Colonic mucosa (tissue), 4 donors: ENCODE measurements at regions not wholly inside any gene's neighbourhood (a gene's known extent, or its start where the extent isn't known, plus 50 kb on each side); places are given as distances from the start of the nearest gene placed in this dataset.

Experiments used
- DNase-seq: peaks from one replicate; pipeline ENCODE4 v3.0.0-alpha.2; 2020
- H3K27ac ChIP-seq: fragments of 200-600 bp; one replicate; pipeline ENCODE4 v1.8.0; 2021
- H3K27me3 ChIP-seq: fragments of 200-600 bp; one replicate; pipeline ENCODE4 v1.8.0; 2021
- H3K36me3 ChIP-seq: fragments of 200-600 bp; one replicate; pipeline ENCODE4 v1.8.0; 2021
- H3K4me1 ChIP-seq: fragments of 200-600 bp; one replicate; pipeline ENCODE4 v1.8.0; 2021; ENCODE audit warnings: mild to moderate bottlenecking
- H3K4me3 ChIP-seq: fragments of 200-600 bp; one replicate; pipeline ENCODE4 v1.8.0; 2021
- H3K9ac ChIP-seq, 2 donors: one replicate each; pipeline ENCODE4 v1.7.0; 2013; ENCODE audit warnings: control low read depth in 2 of 2, low read depth in 2 of 2, low read length in 2 of 2
- H3K9me3 ChIP-seq: fragments of 200-600 bp; one replicate; pipeline ENCODE4 v1.8.0; 2021
- intact Hi-C: fragments of 100-400 bp; cut with DNase I; formaldehyde crosslinking; loops from one replicate; pipeline ENCODE4 v1.14.1; 2022
- TF ChIP-seq, protein P1 (sequence below): fragments of 200-600 bp; IDR thresholded peaks from one replicate; pipeline ENCODE4 v1.8.0; 2022; ENCODE audit warnings: antibody characterized with exemption, mild to moderate bottlenecking
- donor health status: healthy.
- donor health status: DM: no; HTN: no; CAD: no.
- donor health status: DM: no; HTN: no; CAD: no.

DNA sequence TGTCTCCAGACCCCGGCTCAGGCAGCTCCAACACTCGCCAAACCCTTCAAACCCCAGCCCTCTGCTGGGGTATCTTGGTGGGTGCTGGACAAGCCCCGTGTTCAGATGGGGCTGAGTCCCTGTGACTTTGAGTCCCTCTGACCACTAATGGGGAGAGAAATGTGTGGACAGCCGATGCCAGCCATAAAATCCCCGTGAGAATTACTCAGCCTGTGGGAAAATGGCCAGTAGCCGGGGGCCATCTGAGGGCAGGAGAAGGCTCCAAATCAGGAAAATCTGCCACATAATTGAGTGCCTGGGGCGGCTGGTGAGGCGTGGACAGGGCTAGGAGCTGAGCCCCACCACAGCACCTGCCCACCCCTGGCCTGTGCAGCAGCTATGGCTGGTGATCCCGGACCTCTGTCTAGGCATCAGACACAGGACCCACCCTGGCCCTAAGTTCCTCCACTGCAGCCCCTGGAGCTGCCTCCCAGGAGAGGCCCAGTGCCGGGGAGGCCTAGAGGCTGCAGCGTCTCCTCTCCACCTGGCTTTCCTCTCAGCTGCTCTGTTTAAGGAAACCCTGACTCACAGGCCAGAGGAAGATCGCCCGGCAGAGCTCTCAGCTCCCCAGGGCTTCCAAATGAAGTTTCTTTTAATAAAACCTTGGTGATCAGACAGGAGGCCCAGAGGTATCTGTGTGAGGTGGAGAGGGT lies 53.7 kb upstream of the SLCO4A1 start:
- Histone ChIP-seq H3K9me3 (no peaks in the 10 kb centered on the region), H3K27ac (no peak overlapping the region), H3K4me1 (no peaks in the 10 kb centered on the region), H3K4me3 (no peak overlapping the region), H3K27me3 (no peaks in the 10 kb centered on the region), H3K9ac (no peak overlapping the region), H3K36me3 (no peaks in the 10 kb centered on the region)
- TF ChIP-seq, protein P1, sequence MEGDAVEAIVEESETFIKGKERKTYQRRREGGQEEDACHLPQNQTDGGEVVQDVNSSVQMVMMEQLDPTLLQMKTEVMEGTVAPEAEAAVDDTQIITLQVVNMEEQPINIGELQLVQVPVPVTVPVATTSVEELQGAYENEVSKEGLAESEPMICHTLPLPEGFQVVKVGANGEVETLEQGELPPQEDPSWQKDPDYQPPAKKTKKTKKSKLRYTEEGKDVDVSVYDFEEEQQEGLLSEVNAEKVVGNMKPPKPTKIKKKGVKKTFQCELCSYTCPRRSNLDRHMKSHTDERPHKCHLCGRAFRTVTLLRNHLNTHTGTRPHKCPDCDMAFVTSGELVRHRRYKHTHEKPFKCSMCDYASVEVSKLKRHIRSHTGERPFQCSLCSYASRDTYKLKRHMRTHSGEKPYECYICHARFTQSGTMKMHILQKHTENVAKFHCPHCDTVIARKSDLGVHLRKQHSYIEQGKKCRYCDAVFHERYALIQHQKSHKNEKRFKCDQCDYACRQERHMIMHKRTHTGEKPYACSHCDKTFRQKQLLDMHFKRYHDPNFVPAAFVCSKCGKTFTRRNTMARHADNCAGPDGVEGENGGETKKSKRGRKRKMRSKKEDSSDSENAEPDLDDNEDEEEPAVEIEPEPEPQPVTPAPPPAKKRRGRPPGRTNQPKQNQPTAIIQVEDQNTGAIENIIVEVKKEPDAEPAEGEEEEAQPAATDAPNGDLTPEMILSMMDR = no peak
- intact Hi-C loops = no loop called here
- no peak for DNase-seq

DNA sequence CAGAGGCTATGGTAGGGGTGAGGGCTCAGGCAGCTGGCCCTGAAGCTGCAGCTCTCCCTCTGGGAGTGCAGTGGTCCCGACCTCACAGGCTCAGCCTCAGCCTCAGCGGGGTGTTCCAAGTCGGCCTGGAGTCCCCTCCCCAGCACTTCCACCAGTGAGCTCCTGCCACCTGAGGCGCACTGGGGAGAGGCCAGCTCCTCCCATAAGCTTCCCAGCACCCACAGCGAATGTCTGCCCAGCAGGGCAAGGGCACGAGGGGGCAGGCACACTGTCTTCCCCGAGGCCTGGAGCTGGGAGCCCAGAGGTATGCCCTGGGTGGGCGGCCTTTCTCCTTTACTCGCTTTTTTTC lies 53.2 kb upstream of the SLCO4A1 start:
- no peak overlapping the region for H3K4me3 ChIP-seq
- no peak overlapping the region for H3K27ac ChIP-seq
- no peak overlapping the region for H3K9ac ChIP-seq
- H3K27me3 ChIP-seq = no peaks in the 10 kb centered on the region
- DNase-seq = no peak
- H3K4me1 ChIP-seq = no peaks in the 10 kb centered on the region
- TF ChIP-seq, protein P1 = no peak
- intact Hi-C loops = no loop called here
- no peaks in the 10 kb centered on the region for H3K36me3 ChIP-seq
- H3K9me3 ChIP-seq = no peaks in the 10 kb centered on the region

DNA sequence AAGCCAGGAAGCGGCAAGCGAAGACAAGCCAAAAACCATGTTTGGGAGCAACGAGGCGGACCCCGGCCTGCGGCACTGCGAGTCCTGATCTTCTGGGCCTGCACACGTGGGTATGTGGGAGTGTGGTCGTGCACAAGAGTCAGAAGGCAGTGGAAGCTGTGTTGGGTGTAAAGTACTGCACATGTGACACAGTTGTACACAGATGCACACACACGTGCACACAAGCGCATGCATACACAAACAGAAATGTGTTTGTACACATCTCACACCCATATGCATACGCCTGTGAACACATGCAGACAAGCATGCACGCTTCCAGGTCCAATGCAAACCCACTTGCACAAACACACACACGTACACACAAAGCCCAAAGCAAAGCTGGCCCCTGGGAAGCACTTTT lies 52.6 kb upstream of the SLCO4A1 start:
- intact Hi-C loops = no loop called here
- Histone ChIP-seq H3K9me3 (no peaks in the 10 kb centered on the region), H3K27ac (no peak overlapping the region), H3K4me1 (no peaks in the 10 kb centered on the region), H3K27me3 (no peaks in the 10 kb centered on the region), H3K4me3 (no peak overlapping the region), H3K36me3 (no peaks in the 10 kb centered on the region), H3K9ac (no peak overlapping the region)
- no peak for DNase-seq
- TF ChIP-seq, protein P1 = no peak

DNA sequence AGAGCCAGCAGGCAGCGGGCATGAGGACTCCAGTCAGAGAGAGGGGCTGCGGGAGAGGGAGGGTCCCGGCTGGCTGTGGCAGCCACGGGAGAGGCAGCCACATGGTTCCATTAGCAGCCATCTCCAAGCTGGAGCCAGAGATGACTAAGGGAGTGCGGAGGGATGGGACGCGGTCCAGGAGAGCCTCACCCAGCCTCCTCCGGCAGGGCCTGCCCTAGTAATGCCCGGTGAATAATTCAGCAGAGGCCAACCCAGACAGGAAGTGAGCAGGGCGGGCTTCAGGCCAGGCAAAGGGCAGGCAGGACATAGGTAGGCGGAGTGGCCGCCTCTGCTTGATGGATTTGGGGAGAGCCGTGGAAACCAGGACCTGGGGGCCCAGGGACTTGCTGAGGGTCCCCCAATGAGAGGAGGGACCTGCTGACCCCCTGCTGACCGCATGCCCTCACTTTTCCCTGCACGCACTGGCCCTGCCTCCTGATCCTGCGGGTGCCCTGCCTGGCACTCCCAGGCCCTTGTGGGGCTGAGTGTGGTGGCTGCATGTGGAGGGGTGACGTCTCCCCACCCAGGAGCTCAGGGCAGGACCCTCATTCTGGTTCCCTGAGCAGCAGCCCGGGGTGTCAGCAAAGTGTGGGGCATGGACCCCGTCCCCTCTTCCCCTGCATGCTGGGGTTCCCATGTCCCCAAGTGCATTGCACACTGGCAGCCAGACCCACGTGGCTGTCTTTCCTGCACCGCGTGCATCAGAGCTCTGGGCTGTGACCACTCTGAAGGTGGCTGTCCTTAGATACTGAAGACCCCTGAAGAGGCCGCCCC lies 51.8 kb upstream of the SLCO4A1 start:
- H3K4me1 ChIP-seq = no peaks in the 10 kb centered on the region
- DNase-seq = no peak
- no peaks in the 10 kb centered on the region for H3K36me3 ChIP-seq
- no peak overlapping the region for H3K27ac ChIP-seq
- no peaks in the 10 kb centered on the region for H3K9me3 ChIP-seq
- intact Hi-C loops = no loop called here
- H3K27me3 ChIP-seq = no peaks in the 10 kb centered on the region
- H3K4me3 ChIP-seq = no peak overlapping the region
- TF ChIP-seq, protein P1 = no peak
- H3K9ac ChIP-seq = no peak overlapping the region

DNA sequence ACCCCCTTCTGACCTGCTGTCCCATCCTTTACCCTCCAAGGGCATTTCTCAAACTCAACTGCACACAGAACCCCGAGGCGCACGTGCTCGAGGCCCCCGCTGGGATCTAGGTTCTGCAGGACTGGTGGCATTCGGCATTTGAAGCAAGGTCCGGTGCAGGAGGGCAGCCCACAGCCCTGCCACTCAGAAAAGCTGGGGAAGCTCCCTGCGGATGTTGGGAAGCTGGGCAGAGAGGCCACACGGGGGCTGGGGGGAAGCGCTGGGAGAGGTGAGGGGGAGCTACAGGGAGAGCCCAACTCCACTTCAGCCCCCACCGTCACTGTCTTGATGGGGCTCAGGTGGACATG lies 51.2 kb upstream of the SLCO4A1 start:
- intact Hi-C loops = no loop called here
- no peak for DNase-seq
- TF ChIP-seq, protein P1 = no peak
- no peak overlapping the region for H3K9ac ChIP-seq
- no peak overlapping the region for H3K4me3 ChIP-seq
- no peaks in the 10 kb centered on the region for H3K36me3 ChIP-seq
- no peaks in the 10 kb centered on the region for H3K4me1 ChIP-seq
- no peak overlapping the region for H3K27ac ChIP-seq
- H3K27me3 ChIP-seq = no peaks in the 10 kb centered on the region
- H3K9me3 ChIP-seq = no peaks in the 10 kb centered on the region
